NCI-H2107 treated with DMSO at 0.1 percent for 48 hours (cell line): ENCODE measurements at regions not wholly inside any gene's neighbourhood (a gene's known extent, or its start where the extent isn't known, plus 50 kb on each side); places are given as distances from the start of the nearest gene placed in this dataset.

ENCODE experiments used
- DNase-seq: peaks from one replicate; lab custom pipeline; 2025; ENCODE audit not compliant: unreplicated experiment; lab: John Stamatoyannopoulos, UW

DNA sequence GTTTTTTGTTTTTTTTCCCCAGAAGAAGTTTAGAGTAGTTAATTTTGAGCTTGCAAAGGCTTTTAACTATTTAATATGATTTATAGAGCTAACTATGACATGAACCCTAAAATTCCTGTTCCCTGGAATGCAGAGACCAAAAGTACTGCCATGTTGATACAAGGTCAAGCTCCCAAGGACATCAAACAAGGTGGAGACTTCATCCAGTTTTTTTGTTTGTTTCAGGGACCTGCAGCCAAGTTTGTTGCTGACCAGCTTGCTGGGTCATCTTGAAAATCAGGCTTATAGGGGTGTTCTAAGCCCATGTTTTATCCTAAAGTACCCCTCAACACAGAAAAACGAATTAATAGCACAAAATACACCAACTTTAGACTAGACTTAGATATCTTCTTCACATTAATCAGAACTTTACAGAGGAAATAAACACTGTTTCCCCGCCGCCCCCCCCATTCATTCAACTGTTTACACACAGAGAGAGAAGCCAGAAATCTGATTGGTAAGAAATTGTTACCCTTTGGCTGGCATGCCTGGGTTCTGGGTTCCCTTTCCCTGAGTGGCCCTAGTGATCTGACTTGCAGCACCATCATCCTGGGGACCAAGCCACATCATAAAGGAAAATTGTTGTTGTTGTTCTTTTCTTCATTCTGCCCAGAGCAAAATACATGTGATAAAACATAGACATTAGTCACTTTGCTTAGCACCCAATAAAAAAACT is 860.5 kb downstream of the CCSER2 start:
- no peak for DNase-seq

GRCh38 chr10:85193796-85194195 is 865.4 kb downstream of the CCSER2 start:
- no peak for DNase-seq

DNA sequence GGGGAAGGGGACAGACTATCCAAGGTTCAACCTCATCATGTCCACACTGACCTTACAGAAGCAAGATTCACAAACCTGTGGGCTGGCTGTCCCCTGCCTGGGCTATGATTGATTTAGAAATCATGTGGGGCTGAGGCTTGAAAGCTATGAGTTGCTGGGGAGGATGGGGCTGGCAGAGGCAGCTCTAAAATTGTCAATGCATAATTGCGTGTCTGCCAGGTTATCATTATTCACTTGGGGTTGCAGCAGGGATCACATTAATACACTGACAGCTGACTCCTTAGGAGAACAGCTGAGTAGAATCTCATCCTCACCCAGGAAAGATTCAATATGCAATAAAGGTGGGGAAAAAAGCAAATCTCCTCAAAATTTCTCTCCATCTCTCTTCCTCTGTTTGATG is 866.3 kb downstream of the CCSER2 start:
- no peak for DNase-seq

DNA sequence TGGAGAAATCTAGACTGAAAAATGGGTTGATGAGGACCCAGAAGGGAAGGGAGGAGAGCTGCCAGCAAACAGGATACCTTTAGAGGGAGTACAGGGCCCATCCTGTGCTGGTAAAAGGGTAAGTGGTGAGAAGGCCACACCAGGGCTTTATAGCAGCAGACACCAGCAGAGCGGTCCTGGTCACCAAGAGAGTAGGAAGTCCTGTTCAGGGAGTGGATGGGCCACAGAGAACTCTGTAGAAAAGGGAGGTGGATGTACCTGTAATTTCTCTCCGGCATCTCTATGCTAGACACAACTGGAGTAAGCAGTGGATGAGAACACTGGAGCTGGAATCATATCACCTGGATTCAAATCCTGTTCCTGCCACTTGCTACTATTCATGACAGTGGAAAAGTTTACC is 867.2 kb downstream of the CCSER2 start:
- DNase-seq: no peak

DNA sequence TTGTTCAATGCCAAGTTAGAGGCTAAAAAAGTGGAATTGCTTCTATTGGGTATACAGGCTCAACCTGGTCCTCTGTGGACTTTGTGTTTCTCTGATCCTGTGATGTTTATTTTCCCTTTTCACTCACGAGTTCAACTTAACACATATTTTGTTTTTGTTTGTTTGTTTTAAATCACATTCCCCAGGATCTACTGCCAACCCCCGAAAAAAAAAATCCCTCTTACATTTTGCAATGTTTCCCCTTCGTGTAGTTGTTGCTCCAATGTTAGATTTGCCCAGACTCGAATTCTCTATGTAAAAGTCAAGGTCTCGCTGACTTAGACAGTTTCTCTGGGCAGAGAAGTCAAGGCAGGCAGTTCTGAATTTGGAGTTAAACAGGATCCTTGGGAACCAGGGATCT is 876.4 kb downstream of the CCSER2 start:
- DNase-seq: no peak

GRCh38 chr10:85212526-85212925 is 884.1 kb downstream of the CCSER2 start:
- no peak for DNase-seq

- DNase-seq: no peak
These were observed 885.1 kb downstream of the CCSER2 start for GRCh38 chr10:85213493-85213892.

DNA sequence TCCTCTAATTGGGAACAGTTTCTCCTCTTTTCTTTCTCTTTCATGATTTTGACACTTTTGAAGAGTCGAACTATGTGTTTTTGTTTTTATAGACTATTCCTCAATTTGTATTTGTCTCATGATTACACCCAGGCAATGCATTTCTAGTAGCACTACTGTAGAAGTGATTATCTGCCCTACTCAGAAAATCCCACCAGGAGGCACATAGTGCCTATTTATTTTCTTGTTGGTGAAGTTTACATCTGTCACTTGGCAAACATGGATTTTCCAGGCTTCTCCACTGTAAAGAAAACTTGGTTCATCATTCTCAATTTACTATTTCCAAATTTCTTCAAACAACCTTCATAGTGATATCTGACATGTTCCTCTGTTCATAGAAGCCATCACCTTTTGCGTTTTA is 893.9 kb downstream of the CCSER2 start:
- DNase-seq: no peak

- no peak for DNase-seq
These were observed 896.1 kb downstream of the CCSER2 start for GRCh38 chr10:85224366-85224940.

GRCh38 chr10:85225311-85225710 is 896.9 kb downstream of the CCSER2 start:
- DNase-seq: no peak

DNA sequence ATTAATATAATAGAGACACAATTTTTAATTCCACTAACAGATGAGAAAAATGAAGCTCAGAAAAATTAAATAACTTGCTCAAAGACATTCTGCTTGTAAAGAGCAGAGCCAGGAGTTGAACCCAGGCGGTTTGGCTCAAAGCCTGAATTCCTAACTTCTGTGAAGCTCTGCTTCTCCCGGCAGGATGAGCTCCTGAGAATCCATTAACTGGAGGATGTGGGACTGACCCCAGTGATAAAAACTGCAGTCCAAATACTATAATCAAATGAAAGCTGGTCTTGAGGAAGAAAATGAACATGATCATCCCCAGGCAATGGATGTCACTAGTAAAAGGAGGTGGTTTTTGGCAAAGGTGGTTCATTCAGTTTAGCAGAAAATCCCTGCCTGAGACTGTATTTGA is 898.2 kb downstream of the CCSER2 start:
- no peak for DNase-seq

GRCh38 chr10:85228726-85229125 is 900.3 kb downstream of the CCSER2 start:
- no peak for DNase-seq

- DNase-seq: no peak
These were observed 903.3 kb downstream of the CCSER2 start for GRCh38 chr10:85231534-85232270.

GRCh38 chr10:85235258-85235657 is 906.9 kb downstream of the CCSER2 start:
- DNase-seq: no peak

DNA sequence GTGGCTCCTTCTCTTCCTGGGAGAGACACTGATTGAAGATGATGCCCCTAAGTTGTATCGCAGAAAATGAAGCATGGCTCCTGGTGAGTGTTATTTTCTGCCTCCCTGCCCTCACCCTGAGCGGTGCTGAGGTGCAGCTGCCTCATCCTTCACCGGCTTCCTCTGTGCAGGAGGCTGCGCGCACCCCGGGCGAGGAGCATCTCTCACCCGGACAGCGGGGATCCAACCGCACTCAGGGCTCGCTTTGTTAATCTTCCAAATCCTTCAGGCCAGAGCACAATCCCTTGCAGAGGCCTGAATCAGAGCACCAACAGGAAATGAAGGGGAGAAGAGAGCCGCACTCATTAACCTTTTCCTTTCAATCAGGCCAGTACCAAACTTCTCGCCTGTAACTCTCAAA is 910.3 kb downstream of the CCSER2 start:
- DNase-seq: no peak

DNA sequence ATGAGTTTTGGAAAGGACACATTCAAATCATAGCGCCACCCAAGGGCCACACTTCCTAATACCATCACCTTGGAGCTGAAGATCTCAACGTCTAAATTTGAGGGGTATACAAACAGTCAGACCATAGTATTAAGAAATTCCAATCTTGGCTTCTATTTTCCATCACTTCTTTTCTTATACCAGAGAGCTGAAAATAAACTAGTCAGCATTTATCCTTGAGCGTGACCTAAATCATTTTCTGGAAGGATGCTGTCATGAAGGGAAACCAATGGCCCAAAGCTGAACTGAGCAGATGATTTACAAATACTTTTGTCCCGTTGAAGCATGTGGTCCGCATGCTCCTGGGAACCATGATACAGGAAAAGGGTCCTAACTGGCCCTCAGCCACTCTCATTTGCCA is 921.9 kb downstream of the CCSER2 start:
- no peak for DNase-seq

DNA sequence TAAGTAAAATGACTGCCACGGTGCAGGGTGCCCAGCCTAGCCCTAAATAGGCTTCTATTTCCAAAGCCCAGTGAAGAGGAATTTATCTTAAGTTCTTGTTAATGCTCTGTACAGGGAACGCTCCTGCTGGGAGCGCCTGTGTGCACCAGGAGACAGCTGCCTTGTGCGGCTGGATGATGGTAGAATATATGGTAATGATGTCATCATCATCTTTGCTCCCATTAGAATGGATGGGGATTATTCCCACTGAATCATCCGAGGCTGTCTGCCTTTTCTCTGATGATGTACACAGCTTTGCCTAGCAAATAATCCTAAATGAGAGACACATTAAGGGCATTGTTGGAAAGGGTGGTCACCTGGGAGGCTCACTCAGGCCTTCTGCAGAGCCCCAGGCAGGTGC is 928.1 kb downstream of the CCSER2 start:
- no peak for DNase-seq

GRCh38 chr10:85259908-85260307 is 931.5 kb downstream of the CCSER2 start:
- no peak for DNase-seq

DNA sequence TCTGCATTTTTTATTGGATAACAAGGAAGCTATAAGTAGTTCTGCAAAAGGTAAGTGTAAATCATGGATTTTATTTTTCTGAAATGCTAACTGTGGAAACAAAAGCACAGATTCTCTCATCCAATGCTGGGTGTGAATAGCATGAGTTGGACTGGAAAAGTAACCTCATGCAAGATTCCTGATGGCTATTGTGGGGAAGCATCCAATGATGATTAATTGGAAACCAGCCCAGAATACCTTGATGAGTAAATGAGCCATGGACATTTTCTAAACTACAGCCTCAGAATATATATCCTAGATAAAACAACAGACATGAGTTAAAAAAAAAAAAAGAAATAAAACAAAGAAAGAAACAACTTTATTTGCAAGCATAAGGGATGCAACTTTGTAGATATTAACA is 934.6 kb downstream of the CCSER2 start:
- DNase-seq: no peak

DNA sequence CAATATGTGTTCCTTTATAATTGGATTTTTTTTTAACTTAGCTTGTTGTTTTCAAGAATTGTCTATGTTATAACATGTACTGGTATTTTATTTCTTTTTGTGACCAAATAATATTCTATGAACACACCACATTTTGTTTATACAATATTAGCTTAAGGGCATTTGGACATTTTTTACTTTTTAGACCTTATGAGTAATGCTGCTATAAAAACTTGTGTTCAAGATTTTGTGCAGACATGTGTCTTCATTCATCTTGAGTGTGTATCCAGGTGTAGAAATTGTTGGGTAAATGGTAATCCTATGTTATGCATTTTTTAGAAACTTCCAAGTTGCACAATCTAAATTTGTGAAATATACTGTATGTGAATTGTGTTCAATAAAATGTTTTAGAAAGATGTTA is 936.7 kb downstream of the CCSER2 start:
- no peak for DNase-seq

DNA sequence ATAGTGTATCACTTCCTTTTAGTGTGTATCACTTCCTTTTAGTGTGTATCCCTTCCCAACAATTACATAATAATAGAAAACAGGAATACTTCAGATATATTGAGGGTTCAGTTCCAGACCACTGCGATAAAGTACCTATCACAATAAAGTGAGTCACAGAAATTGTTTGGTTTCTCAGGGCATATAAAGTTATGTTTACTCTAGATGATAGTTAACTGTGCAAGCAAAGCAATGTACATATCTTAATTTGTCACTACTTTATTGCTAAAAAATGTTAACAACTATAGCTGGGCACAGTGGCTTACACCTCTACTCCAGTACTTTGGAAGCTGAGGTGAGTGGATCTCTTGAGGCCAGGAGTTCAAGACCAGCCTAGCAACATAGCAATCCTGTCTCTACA is 938.4 kb downstream of the CCSER2 start:
- no peak for DNase-seq

DNA sequence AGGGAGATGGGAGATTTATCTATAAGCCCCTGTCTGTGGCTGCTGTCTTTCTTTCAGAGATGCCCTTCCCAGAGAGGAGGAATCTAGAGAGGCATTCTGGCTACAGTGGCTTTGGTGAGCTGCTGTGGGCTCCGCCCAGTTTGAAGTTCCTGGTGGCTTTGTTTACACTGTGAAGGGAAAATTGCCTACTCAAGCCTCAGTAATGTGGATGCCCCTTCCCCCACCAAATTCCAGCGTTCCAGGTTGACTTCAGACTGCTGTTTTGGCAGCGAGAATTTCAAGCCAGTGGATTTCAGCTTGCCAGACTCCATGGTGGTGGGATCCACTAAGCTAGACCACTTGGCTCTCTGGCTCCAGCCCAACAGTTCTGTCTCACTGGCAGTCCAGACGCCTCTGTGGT is 951.6 kb downstream of the CCSER2 start:
- DNase-seq: no peak
